SU-DHL-6 (cell line): ENCODE measurements at regions not wholly inside any gene's neighbourhood (a gene's known extent, or its start where the extent isn't known, plus 50 kb on each side); places are given as distances from the start of the nearest gene placed in this dataset.

ENCODE experiments used
- H2AFZ ChIP-seq: fragments of 200-600 bp; sonication (generic); 2 replicates; pipeline ENCODE4 v1.6.1; 2014; ENCODE audit warnings: low read depth, mild to moderate bottlenecking, moderate library complexity, mixed read lengths, antibody characterized with exemption, low read length; ENCODE audit not compliant: severe bottlenecking
- H3F3A ChIP-seq: fragments of 200-600 bp; shearing (Covaris generic); 2 replicates; pipeline ENCODE4 v1.6.0; 2016; ENCODE audit warnings: antibody characterized with exemption, mild to moderate bottlenecking; ENCODE audit not compliant: insufficient read depth
- H3K27ac ChIP-seq: fragments of 200-600 bp; sonication (generic); 2 replicates; pipeline ENCODE4 v1.5.1; 2016; ENCODE audit warnings: low read depth, mild to moderate bottlenecking, low read length, moderate library complexity, mixed read lengths
- H3K27me3 ChIP-seq: fragments of 200-600 bp; sonication (generic), shearing (Covaris generic); 2 replicates; pipeline ENCODE4 v1.6.0; 2014; ENCODE audit warnings: mild to moderate bottlenecking, low read length
- H3K36me3 ChIP-seq: fragments of 200-600 bp; sonication (generic); 2 replicates; pipeline ENCODE4 v1.6.1; 2014; ENCODE audit warnings: mild to moderate bottlenecking, low read length, mixed read lengths
- H3K4me2 ChIP-seq: fragments of 300-600, 200-600 bp; shearing (Covaris generic), sonication (generic); 2 replicates; pipeline ENCODE4 v1.6.0; 2014; ENCODE audit warnings: low read length, low read depth, mild to moderate bottlenecking; ENCODE audit not compliant: poor library complexity, severe bottlenecking
- H3K4me3 ChIP-seq: fragments of 200-600 bp; sonication (generic); 2 replicates; pipeline ENCODE4 v1.5.1; 2014; ENCODE audit warnings: antibody characterized with exemption, low read length, mild to moderate bottlenecking, mixed read lengths; ENCODE audit not compliant: insufficient read depth, poor library complexity, severe bottlenecking
- H3K79me2 ChIP-seq: fragments of 200-600 bp; sonication (generic); 2 replicates; pipeline ENCODE4 v1.6.1; 2014; ENCODE audit warnings: mild to moderate bottlenecking, low read length, moderate library complexity; ENCODE audit not compliant: insufficient read depth
- H3K9ac ChIP-seq: fragments of 200-600 bp; sonication (generic); 2 replicates; pipeline ENCODE4 v1.7.0; 2014; ENCODE audit warnings: mild to moderate bottlenecking, low read length
- H3K9me2 ChIP-seq: fragments of 200-600 bp; sonication (generic); replicated peaks from 2 replicates; pipeline ENCODE4 v1.6.1; 2014; ENCODE audit warnings: low read length; ENCODE audit not compliant: insufficient read depth
- H3K9me3 ChIP-seq: fragments of 200-600 bp; sonication (generic); 2 replicates; pipeline ENCODE4 v1.6.1; 2014; ENCODE audit warnings: low read length, mixed read lengths; ENCODE audit not compliant: insufficient read depth
- H4K20me1 ChIP-seq: fragments of 200-600 bp; sonication (generic); 2 replicates; pipeline ENCODE4 v1.6.1; 2014; ENCODE audit warnings: low read depth, mild to moderate bottlenecking, antibody characterized with exemption, low read length, moderate library complexity, mixed read lengths
- CTCF ChIP-seq: fragments of 200-600 bp; sonication (generic); IDR thresholded peaks from one replicate; pipeline ENCODE4 v1.5.1; 2017; ENCODE audit warnings: antibody characterized with exemption, mild to moderate bottlenecking, low read length, moderate library complexity; ENCODE audit not compliant: insufficient read depth, poor library complexity, severe bottlenecking
- EZH2phosphoT487 ChIP-seq: fragments of 200-600 bp; sonication (generic), shearing (Covaris generic); conservative IDR thresholded peaks from 2 replicates; pipeline ENCODE4 v1.6.1; 2018; ENCODE audit warnings: mild to moderate bottlenecking, antibody characterized with exemption, low read length, moderate library complexity, mixed read lengths

GRCh38 chr7:89887489-89887888, 266.8 kb upstream of the STEAP1 start:
- Histone ChIP-seq H3K79me2 (no peaks in the 10 kb centered on the region), H4K20me1 (no peaks in the 10 kb centered on the region), H3K27ac (no peak overlapping the region), H3K36me3 (no peaks in the 10 kb centered on the region), H3K27me3 (no peaks in the 10 kb centered on the region), H3K4me3 (no peak overlapping the region), H3F3A (no peaks in the 10 kb centered on the region), H3K4me2 (no peak overlapping the region), H3K9ac (no peak overlapping the region), H3K9me2 (no peaks in the 10 kb centered on the region), H3K9me3 (no peaks in the 10 kb centered on the region), H2AFZ (no peak overlapping the region)
- TF ChIP-seq EZH2phosphoT487 (no peak), CTCF (no peak)

- no peaks in the 10 kb centered on the region for H3K79me2 ChIP-seq
- no peak overlapping the region for H3K4me2 ChIP-seq
- H4K20me1 ChIP-seq, result no peaks in the 10 kb centered on the region
- no peaks in the 10 kb centered on the region for H3K9me2 ChIP-seq
- no peaks in the 10 kb centered on the region for H3K27me3 ChIP-seq
- TF ChIP-seq EZH2phosphoT487, result no peak
- no peak for TF ChIP-seq CTCF
- no peak overlapping the region for H3K9ac ChIP-seq
- H2AFZ ChIP-seq, result no peak overlapping the region
- no peak overlapping the region for H3K4me3 ChIP-seq
- no peak overlapping the region for H3K27ac ChIP-seq
- no peaks in the 10 kb centered on the region for H3K9me3 ChIP-seq
- H3F3A ChIP-seq, result no peaks in the 10 kb centered on the region
- H3K36me3 ChIP-seq, result no peaks in the 10 kb centered on the region
Measured at GRCh38 chr7:89908736-89909135, 245.5 kb upstream of the STEAP1 start.

DNA sequence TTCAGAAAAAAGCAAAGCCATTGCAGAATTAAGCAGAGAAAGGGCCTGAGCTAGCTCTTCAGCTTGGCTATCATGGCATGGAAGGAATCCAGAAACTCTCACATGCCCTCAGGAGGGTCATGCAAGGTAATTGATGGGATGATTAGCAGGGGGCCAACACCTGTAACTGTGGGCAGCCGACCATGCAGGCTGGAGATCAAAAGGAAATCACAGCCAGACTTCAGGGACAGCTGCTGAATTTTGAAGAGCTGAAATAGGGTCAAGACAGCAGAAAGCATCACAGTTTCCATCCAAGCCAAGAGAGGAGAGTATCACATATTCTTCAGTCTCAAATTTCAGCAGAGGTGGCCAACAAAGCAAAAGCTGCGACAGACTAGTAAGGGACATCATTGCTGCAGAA, 239.6 kb upstream of the STEAP1 start:
- Histone ChIP-seq H4K20me1 (no peaks in the 10 kb centered on the region), H3K79me2 (no peaks in the 10 kb centered on the region), H3F3A (no peaks in the 10 kb centered on the region), H3K36me3 (no peaks in the 10 kb centered on the region), H2AFZ (no peak overlapping the region), H3K4me3 (no peak overlapping the region), H3K9me3 (no peaks in the 10 kb centered on the region), H3K9me2 (no peaks in the 10 kb centered on the region), H3K9ac (no peak overlapping the region), H3K27ac (no peak overlapping the region), H3K4me2 (no peak overlapping the region), H3K27me3 (no peaks in the 10 kb centered on the region)
- no peak for TF ChIP-seq EZH2phosphoT487
- TF ChIP-seq CTCF, result no peak

GRCh38 chr7:89926194-89926593, 228.1 kb upstream of the STEAP1 start:
- Histone ChIP-seq H3K79me2 (no peaks in the 10 kb centered on the region), H3K4me3 (no peak overlapping the region), H3K27ac (no peak overlapping the region), H3K9ac (no peak overlapping the region), H3K27me3 (no peaks in the 10 kb centered on the region), H3K36me3 (no peaks in the 10 kb centered on the region), H3F3A (no peaks in the 10 kb centered on the region), H2AFZ (no peak overlapping the region), H3K9me2 (no peaks in the 10 kb centered on the region), H3K9me3 (no peaks in the 10 kb centered on the region), H3K4me2 (no peak overlapping the region), H4K20me1 (no peaks in the 10 kb centered on the region)
- TF ChIP-seq CTCF (no peak), EZH2phosphoT487 (no peak)
